ENCODE measurements at regions not wholly inside any gene's neighbourhood (a gene's known extent, or its start where the extent isn't known, plus 50 kb on each side); places are given as distances from the start of the nearest gene placed in this dataset.

- TF ChIP-seq CTCF (IDR thresholded peaks at IDR 0.05 in 8 of 11, conservative IDR thresholded peaks at IDR 0.05 in 3 of 11): no peak
- no peak for TF ChIP-seq POLR2AphosphoS5 (IDR thresholded peaks at IDR 0.05)
These were observed 297.5 kb downstream of the PCNX1 start for GRCh38 chr14:71204768-71205167.
